Skin epidermis (tissue), 12 donors: ENCODE measurements at regions not wholly inside any gene's neighbourhood (a gene's known extent, or its start where the extent isn't known, plus 50 kb on each side); places are given as distances from the start of the nearest gene placed in this dataset.

Source experiments
- H3K27ac ChIP-seq, 21 experiments: fragments of 200-600 bp; sonication (generic) in 11 of 21; one replicate each; pipeline ENCODE4 v1.5.0; 2020; ENCODE audit warnings: mild to moderate bottlenecking in 3 of 21, inconsistent platforms in 2 of 21, moderate library complexity in 2 of 21
- H3K4me3 ChIP-seq, 7 experiments: fragments of 200-600 bp; sonication (generic) in 2 of 7; one replicate each; pipeline ENCODE4 v1.5.0; 2020; ENCODE audit warnings: inconsistent platforms in 2 of 7, mild to moderate bottlenecking in 2 of 7, moderate library complexity in 1 of 7

- H3K27ac ChIP-seq, result no peak overlapping the region
- H3K4me3 ChIP-seq, result no peak overlapping the region
Measured at GRCh38 chr3:63768386-63768785, 50.7 kb upstream of the C3orf49 start.

- Histone ChIP-seq H3K4me3 (no peak overlapping the region), H3K27ac (no peak overlapping the region)
Measured at GRCh38 chr3:63768888-63769287, 50.2 kb upstream of the C3orf49 start.
